GM12878 (cell line): ENCODE measurements at regions not wholly inside any gene's neighbourhood (a gene's known extent, or its start where the extent isn't known, plus 50 kb on each side); places are given as distances from the start of the nearest gene placed in this dataset.

Experiments
- ATAC-seq: fragments of 200-7000 bp; cut with Tn5 transposase; 3 replicates; pipeline ENCODE4 v1.9.1; 2020; ENCODE audit warnings: mild to moderate bottlenecking, moderate library complexity
- BruUV-seq: library from RNA; stranded (reverse); fragments of 400-500 nt; replicated peaks from 2 replicates; lab custom pipeline; 2021; lab: Mats Ljungman, UMichigan
- CTCF ChIA-PET: fragments of 300-600 bp; sonication (Branson Sonifier 250); formaldehyde crosslinking; extraction: SDS; loops from one replicate; lab custom pipeline; 2021; ENCODE audit warnings: inconsistent platforms; lab: Yijun Ruan, JAX
- POLR2A ChIA-PET: fragments of 350-600 bp; formaldehyde crosslinking; extraction: SDS; loops from one replicate; lab custom pipeline; 2021; ENCODE audit warnings: inconsistent platforms; lab: Charles Lee
- RAD21 ChIA-PET: fragments of 300-600 bp; sonication (Branson Sonifier 250); formaldehyde crosslinking; loops from one replicate; lab custom pipeline; 2023; ENCODE audit warnings: antibody characterized with exemption; ENCODE audit not compliant: unreplicated experiment; lab: Charles Lee
- SMC1A ChIA-PET: fragments of 300-600 bp; sonication (Branson Sonifier 250); formaldehyde crosslinking; loops from one replicate; lab custom pipeline; 2023; ENCODE audit not compliant: unreplicated experiment, uncharacterized antibody; lab: Charles Lee
- DNase-seq: peaks from one replicate; pipeline ENCODE4 v3.0.0-alpha.2; 2011; ENCODE audit warnings: low read depth, low spot score
- FAIRE-seq: peaks from 3 replicates; lab custom pipeline; 2011; peaks lifted over from hg19 to GRCh38; lab: Jason Lieb, UNC
- H2AFZ ChIP-seq: 2 replicates; pipeline ENCODE4 v1.6.0; 2011; ENCODE audit warnings: low read depth, low read length, control low read depth; ENCODE audit not compliant: control insufficient read depth
- H3K27ac ChIP-seq: 2 replicates; pipeline ENCODE4 v1.5.1; 2011; ENCODE audit warnings: control low read depth; ENCODE audit not compliant: control insufficient read depth, insufficient read depth
- H3K27me3 ChIP-seq, 2 experiments: replicated peaks in 1 of 2; 2 replicates each; pipeline versions ENCODE4 v1.6.0 to v1.6.1; 2011; ENCODE audit warnings: low read length in 1 of 2; ENCODE audit not compliant: control insufficient read depth in 2 of 2, insufficient read depth in 2 of 2
- H3K36me3 ChIP-seq, 2 experiments: 2 replicates each; pipeline ENCODE4 v1.5.1; 2011; ENCODE audit warnings: low read length in 1 of 2; ENCODE audit not compliant: control insufficient read depth in 2 of 2, insufficient read depth in 2 of 2
- H3K4me1 ChIP-seq: 2 replicates; pipeline ENCODE4 v1.6.1; 2011; ENCODE audit warnings: mild to moderate bottlenecking, low read length, moderate library complexity, mixed read lengths; ENCODE audit not compliant: control insufficient read depth, insufficient read depth
- H3K4me2 ChIP-seq: 2 replicates; pipeline ENCODE4 v1.6.0; 2011; ENCODE audit warnings: control low read depth; ENCODE audit not compliant: control insufficient read depth, insufficient read depth
- H3K4me3 ChIP-seq: fragments of 200-600 bp; sonication (generic); 2 replicates; pipeline ENCODE4 v1.5.1; 2016
- H3K79me2 ChIP-seq: 2 replicates; pipeline ENCODE4 v1.6.0; 2011; ENCODE audit warnings: low read length; ENCODE audit not compliant: control insufficient read depth, insufficient read depth
- H3K9ac ChIP-seq: 2 replicates; pipeline ENCODE4 v1.8.0; 2011; ENCODE audit warnings: low read length, control low read depth, mixed read lengths; ENCODE audit not compliant: control insufficient read depth, insufficient read depth
- H3K9me3 ChIP-seq: replicated peaks from 3 replicates; pipeline ENCODE4 v1.5.1; 2011; ENCODE audit warnings: mild to moderate bottlenecking, low read length; ENCODE audit not compliant: control insufficient read depth, insufficient read depth
- H4K20me1 ChIP-seq: 2 replicates; pipeline ENCODE4 v1.6.0; 2011; ENCODE audit not compliant: control insufficient read depth, insufficient read depth
- BHLHE40 ChIP-seq, 2 experiments: fragments of 450-650 bp in 1 of 2; IDR thresholded peaks; 2 replicates each; pipeline ENCODE4 v1.6.1; 2011 to 2017; ENCODE audit warnings: low read depth in 2 of 2, borderline replicate concordance in 1 of 2, improper control_type of control experiment in 1 of 2, low read length in 1 of 2, mild to moderate bottlenecking in 1 of 2
- ELK1 ChIP-seq: IDR thresholded peaks from 2 replicates; pipeline ENCODE4 v1.6.1; 2012; ENCODE audit warnings: low read depth, low read length, improper control_type of control experiment
- EP300 ChIP-seq, 2 experiments: fragments of 150-350 bp in 1 of 2; IDR thresholded peaks; 2 replicates each; pipeline ENCODE4 v1.6.1; 2011 to 2012; ENCODE audit warnings: low read depth in 2 of 2, low read length in 2 of 2, borderline replicate concordance in 1 of 2, improper control_type of control experiment in 1 of 2, inconsistent platforms in 1 of 2; ENCODE audit not compliant: control insufficient read depth in 1 of 2
- ESRRA ChIP-seq: IDR thresholded peaks from 2 replicates; pipeline ENCODE4 v1.6.1; 2012; ENCODE audit warnings: mild to moderate bottlenecking, low read length, improper control_type of control experiment
- MXI1 ChIP-seq: fragments of 150-350 bp; IDR thresholded peaks from 2 replicates; pipeline ENCODE4 v1.6.1; 2011; ENCODE audit warnings: low read depth, mild to moderate bottlenecking, inconsistent platforms, low read length, improper control_type of control experiment
- NKRF ChIP-seq: fragments of 450-650 bp; conservative IDR thresholded peaks from 2 replicates; pipeline ENCODE4 v1.6.1; 2017; ENCODE audit warnings: mild to moderate bottlenecking, moderate library complexity
- RAD21 ChIP-seq: IDR thresholded peaks from 2 replicates; pipeline ENCODE4 v1.6.1; 2011; ENCODE audit warnings: mild to moderate bottlenecking, low read depth, low read length, moderate library complexity; ENCODE audit not compliant: insufficient read depth
- ZNF274 ChIP-seq: IDR thresholded peaks from one replicate; pipeline ENCODE4 v1.8.0; 2011; ENCODE audit not compliant: insufficient read length, insufficient read depth
- ZZZ3 ChIP-seq: IDR thresholded peaks from 2 replicates; pipeline ENCODE4 v1.6.1; 2011; ENCODE audit warnings: low read depth; ENCODE audit not compliant: control insufficient read depth, insufficient read length
- WGBS: methylation state at CpG from one replicate; pipeline ENCODE4 v1.1.6; 2016; ENCODE audit warnings: low lambda C conversion rate; ENCODE audit not compliant: insufficient replicate concordance, insufficient coverage; ENCODE audit errors: missing lambda C conversion rate; 5-methylcytosine and 5-hydroxymethylcytosine counted together
- in situ Hi-C: fragments of 300-500 bp; cut with MboI; formaldehyde crosslinking; loops from 9 replicates; pipeline ENCODE4 v1.14.3; 2018; ENCODE audit warnings: mixed read lengths
- intact Hi-C: fragments of 100-400 bp; cut with micrococcal nuclease; formaldehyde crosslinking; loops from one replicate; pipeline ENCODE4 v1.14.2; 2022; ENCODE audit not compliant: unreplicated experiment

- TF ChIP-seq ESRRA = no peak
- no peak for TF ChIP-seq BHLHE40 (IDR thresholded peaks at IDR 0.05; ENCODE audit: borderline replicate concordance in 1 of 2, low read depth in 2 of 2, low read length in 1 of 2)
- Histone ChIP-seq H2AFZ (no peak overlapping the region), H3K36me3 (peaks cover 0 to 3% of the 10 kb centered on the region in 2 experiments; a peak in 2 of 4 replicates), H3K4me1 (no peaks in the 10 kb centered on the region), H3K27me3 (no peaks in the 10 kb centered on the region), H4K20me1 (no peaks in the 10 kb centered on the region), H3K4me2 (no peak overlapping the region), H3K9ac (no peak overlapping the region), H3K9me3 (no peaks in the 10 kb centered on the region), H3K27ac (no peak overlapping the region), H3K4me3 (no peak overlapping the region), H3K79me2 (no peaks in the 10 kb centered on the region)
- DNase-seq (no peak), FAIRE-seq (no peak), ATAC-seq (peak; percentile 47)
- SMC1A ChIA-PET = interaction anchor here (0.6 to 1.5 kb wide), 3 partner anchors 10 to 222 kb away, joined by 3 to 5 read pairs (median 4); no protein-coding TSS in a partner anchor
- 54% methylated on average over 3 of the region's 3 CpGs for WGBS
- in situ Hi-C loops = loop anchor here (25.0 kb wide), 1 partner anchor 1886 kb away; no protein-coding TSS in a partner anchor
- intact Hi-C loops = no loop called here
- BruUV-seq = no TSS peak
- CTCF ChIA-PET = interaction anchor here (0.8 kb wide), 1 partner anchor 131 kb away, joined by 3 read pairs; no protein-coding TSS in a partner anchor
- POLR2A ChIA-PET = no interaction called here
- RAD21 ChIA-PET = no interaction called here
These were observed 280.0 kb downstream of the SOX9 start for GRCh38 chr17:72400863-72401262.

GRCh38 chr17:72401883-72402726, 281.3 kb downstream of the SOX9 start:
- Histone ChIP-seq H3K9me3 (no peaks in the 10 kb centered on the region), H3K4me1 (peaks cover 6% of the 10 kb centered on the region), H3K4me2 (no peak overlapping the region), H3K27ac (no peak overlapping the region), H3K79me2 (no peaks in the 10 kb centered on the region), H4K20me1 (no peaks in the 10 kb centered on the region), H3K4me3 (no peak overlapping the region), H3K27me3 (no peaks in the 10 kb centered on the region), H2AFZ (no peak overlapping the region), H3K36me3 (peaks cover 0 to 3% of the 10 kb centered on the region in 2 experiments; a peak in 2 of 4 replicates)
- ATAC-seq (no peak), DNase-seq (no peak)
- WGBS = 51% methylated on average over 5 of the region's 5 CpGs
- ChIA-PET POLR2A (no interaction called here), SMC1A (interaction anchor here (8.8 kb wide), 1 partner anchor 9 kb away, joined by 65 read pairs; no protein-coding TSS in a partner anchor)
- no peak for TF ChIP-seq ESRRA
- TF ChIP-seq ELK1 = no peak
- TF ChIP-seq EP300 (IDR thresholded peaks at IDR 0.05; ENCODE audit: borderline replicate concordance in 1 of 2, control insufficient read depth in 1 of 2, low read depth in 2 of 2, low read length in 2 of 2) = no peak
- no peak for TF ChIP-seq MXI1
- no peak for TF ChIP-seq RAD21
- no peak for TF ChIP-seq ZZZ3
- no peak for TF ChIP-seq ZNF274
- no peak for TF ChIP-seq NKRF
- TF ChIP-seq, all 136 proteins: peak for 0
- no TSS peak for BruUV-seq
- CTCF ChIA-PET = no interaction called here
- in situ Hi-C loops = loop anchor here (25.0 kb wide), 1 partner anchor 1885 kb away; no protein-coding TSS in a partner anchor
- no peak overlapping the region for H3K9ac ChIP-seq
- intact Hi-C loops = no loop called here
- no peak for FAIRE-seq
- RAD21 ChIA-PET = interaction anchor here (1.3 kb wide), 1 partner anchor 281 kb away, joined by 3 read pairs; the partner anchor contains the start of gene SOX9
